Liver (tissue), 8 donors: ENCODE measurements at regions not wholly inside any gene's neighbourhood (a gene's known extent, or its start where the extent isn't known, plus 50 kb on each side); places are given as distances from the start of the nearest gene placed in this dataset.
"Not testable (repeated sequence)": the region's sequence is repeated elsewhere in the genome, so short reads cannot be mapped to it uniquely, and the experiment has no call there.

ENCODE experiments used
- DNase-seq: peaks from one replicate; pipeline ENCODE4 v3.0.0-alpha.2; 2017; ENCODE audit warnings: low spot score
- H3K27ac ChIP-seq, 2 donors: one replicate each; pipeline ENCODE4 v1.7.0; 2013; ENCODE audit warnings: inconsistent platforms in 2 of 2, low read length in 2 of 2, control low read depth in 1 of 2, low read depth in 1 of 2, mild to moderate bottlenecking in 1 of 2
- H3K27me3 ChIP-seq, 4 donors: one replicate each; pipeline versions ENCODE4 v1.6.1 to v1.7.0; 2013; ENCODE audit warnings: low read length in 3 of 4, inconsistent platforms in 1 of 4, mild to moderate bottlenecking in 1 of 4, moderate library complexity in 1 of 4; ENCODE audit not compliant: control insufficient read depth in 4 of 4, insufficient read depth in 4 of 4
- H3K36me3 ChIP-seq, 4 donors: one replicate each; pipeline versions ENCODE4 v1.6.1 to v1.7.0; 2013; ENCODE audit warnings: low read length in 3 of 4, mild to moderate bottlenecking in 3 of 4, low read depth in 1 of 4, moderate library complexity in 1 of 4; ENCODE audit not compliant: control insufficient read depth in 4 of 4, insufficient read depth in 3 of 4
- H3K4me1 ChIP-seq, 4 donors: one replicate each; pipeline versions ENCODE4 v1.6.1 to v1.7.0; 2013; ENCODE audit warnings: low read length in 3 of 4, mild to moderate bottlenecking in 3 of 4, moderate library complexity in 1 of 4; ENCODE audit not compliant: control insufficient read depth in 4 of 4, insufficient read depth in 4 of 4
- H3K4me3 ChIP-seq, 3 donors: one replicate each; pipeline versions ENCODE4 v1.6.1 to v1.7.0; 2013; ENCODE audit warnings: low read length in 3 of 3, control low read depth in 1 of 3, low read depth in 1 of 3, mild to moderate bottlenecking in 1 of 3
- H3K9ac ChIP-seq, 2 donors: one replicate each; pipeline ENCODE4 v1.7.0; 2013; ENCODE audit warnings: low read length in 2 of 2, mild to moderate bottlenecking in 2 of 2, moderate library complexity in 2 of 2, control low read depth in 1 of 2, low read depth in 1 of 2
- H3K9me3 ChIP-seq, 4 donors: one replicate each; pipeline versions ENCODE4 v1.6.1 to v1.7.0; 2013; ENCODE audit warnings: low read length in 3 of 4; ENCODE audit not compliant: control insufficient read depth in 4 of 4
- EGR1 ChIP-seq, 2 donors: IDR thresholded peaks; 2 replicates each; pipeline ENCODE4 v1.6.1; 2016 to 2018; ENCODE audit warnings: antibody characterized with exemption in 2 of 2, low read depth in 2 of 2
- FOXA2 ChIP-seq: IDR thresholded peaks from 2 replicates; pipeline ENCODE4 v1.6.1; 2016; ENCODE audit warnings: antibody characterized with exemption
- HNF4A ChIP-seq, 2 donors: conservative IDR thresholded peaks; 2 replicates each; pipeline ENCODE4 v1.6.1; 2016; ENCODE audit warnings: antibody characterized with exemption in 2 of 2, mild to moderate bottlenecking in 2 of 2
- HNF4G ChIP-seq: IDR thresholded peaks from 2 replicates; pipeline ENCODE4 v1.6.1; 2016; ENCODE audit warnings: antibody characterized with exemption
- NR2F2 ChIP-seq: IDR thresholded peaks from 2 replicates; pipeline ENCODE4 v1.6.1; 2016; ENCODE audit warnings: antibody characterized with exemption
- TAF1 ChIP-seq: conservative IDR thresholded peaks from 2 replicates; pipeline ENCODE4 v1.6.1; 2016; ENCODE audit warnings: antibody characterized with exemption, mild to moderate bottlenecking
- WGBS: extraction: QIAGEN DNeasy Blood & Tissue Kit; methylation state at CpG from one replicate; pipeline ENCODE4 v1.1.7; 2013; 5-methylcytosine and 5-hydroxymethylcytosine counted together
- TF ChIP-seq, protein P1 (sequence below): IDR thresholded peaks from 2 replicates; pipeline ENCODE4 v1.6.1; 2016; ENCODE audit warnings: antibody characterized with exemption, mild to moderate bottlenecking
- TF ChIP-seq, protein P2 (sequence below): IDR thresholded peaks from 2 replicates; pipeline ENCODE4 v1.6.1; 2016; ENCODE audit warnings: antibody characterized with exemption
- TF ChIP-seq, protein P3 (sequence below): fragments of 150-350 bp; IDR thresholded peaks from 2 replicates; pipeline ENCODE4 v1.5.1; 2017; ENCODE audit warnings: improper control_type of control experiment, low read depth, low read length; ENCODE audit not compliant: missing input control
- donor health status: healthy.
- donor health status: healthy.
- donor health status: healthy.
- donor health status: healthy.
- donor health status: healthy.

DNA sequence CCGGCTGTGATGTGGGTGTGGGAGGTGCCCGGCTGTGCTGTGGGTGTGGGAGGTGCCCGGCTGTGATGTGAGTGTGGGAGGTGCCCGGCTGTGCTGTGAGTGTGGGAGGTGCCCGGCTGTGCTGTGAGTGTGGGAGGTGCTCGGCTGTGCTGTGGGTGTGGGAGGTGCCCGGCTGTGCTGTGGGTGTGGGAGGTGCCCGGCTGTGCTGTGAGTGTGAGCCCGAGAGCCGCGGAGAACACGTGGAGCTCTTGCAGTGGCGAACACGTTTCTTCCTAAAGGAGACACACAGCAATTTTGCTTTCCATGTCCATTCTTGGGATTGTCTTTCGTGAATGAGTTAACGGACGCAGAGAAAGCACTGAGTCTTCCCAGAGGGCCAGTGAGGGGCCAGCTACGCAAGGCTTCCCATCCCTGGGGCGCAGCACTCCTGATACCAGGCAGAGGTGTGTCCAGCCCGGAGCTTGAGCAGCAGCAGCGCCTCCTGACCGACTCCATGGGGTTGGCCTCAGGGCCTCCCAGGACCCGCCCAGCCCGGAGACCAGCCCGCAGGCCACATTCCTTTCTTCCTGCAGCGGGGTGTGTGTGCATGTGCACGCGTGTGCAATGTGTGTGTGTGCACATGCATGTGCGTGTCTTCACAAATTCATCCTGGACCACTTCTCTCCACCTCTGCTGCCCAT lies 245.0 kb upstream of the B3GAT1 start:
- H3K4me3 ChIP-seq, result no peak overlapping the region
- TF ChIP-seq, protein P1, sequence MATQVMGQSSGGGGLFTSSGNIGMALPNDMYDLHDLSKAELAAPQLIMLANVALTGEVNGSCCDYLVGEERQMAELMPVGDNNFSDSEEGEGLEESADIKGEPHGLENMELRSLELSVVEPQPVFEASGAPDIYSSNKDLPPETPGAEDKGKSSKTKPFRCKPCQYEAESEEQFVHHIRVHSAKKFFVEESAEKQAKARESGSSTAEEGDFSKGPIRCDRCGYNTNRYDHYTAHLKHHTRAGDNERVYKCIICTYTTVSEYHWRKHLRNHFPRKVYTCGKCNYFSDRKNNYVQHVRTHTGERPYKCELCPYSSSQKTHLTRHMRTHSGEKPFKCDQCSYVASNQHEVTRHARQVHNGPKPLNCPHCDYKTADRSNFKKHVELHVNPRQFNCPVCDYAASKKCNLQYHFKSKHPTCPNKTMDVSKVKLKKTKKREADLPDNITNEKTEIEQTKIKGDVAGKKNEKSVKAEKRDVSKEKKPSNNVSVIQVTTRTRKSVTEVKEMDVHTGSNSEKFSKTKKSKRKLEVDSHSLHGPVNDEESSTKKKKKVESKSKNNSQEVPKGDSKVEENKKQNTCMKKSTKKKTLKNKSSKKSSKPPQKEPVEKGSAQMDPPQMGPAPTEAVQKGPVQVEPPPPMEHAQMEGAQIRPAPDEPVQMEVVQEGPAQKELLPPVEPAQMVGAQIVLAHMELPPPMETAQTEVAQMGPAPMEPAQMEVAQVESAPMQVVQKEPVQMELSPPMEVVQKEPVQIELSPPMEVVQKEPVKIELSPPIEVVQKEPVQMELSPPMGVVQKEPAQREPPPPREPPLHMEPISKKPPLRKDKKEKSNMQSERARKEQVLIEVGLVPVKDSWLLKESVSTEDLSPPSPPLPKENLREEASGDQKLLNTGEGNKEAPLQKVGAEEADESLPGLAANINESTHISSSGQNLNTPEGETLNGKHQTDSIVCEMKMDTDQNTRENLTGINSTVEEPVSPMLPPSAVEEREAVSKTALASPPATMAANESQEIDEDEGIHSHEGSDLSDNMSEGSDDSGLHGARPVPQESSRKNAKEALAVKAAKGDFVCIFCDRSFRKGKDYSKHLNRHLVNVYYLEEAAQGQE, result no peak
- TF ChIP-seq HNF4G, result no peak
- TF ChIP-seq HNF4A (conservative IDR thresholded peaks at IDR 0.05), result no peak
- no peak for TF ChIP-seq FOXA2
- TF ChIP-seq, protein P2, sequence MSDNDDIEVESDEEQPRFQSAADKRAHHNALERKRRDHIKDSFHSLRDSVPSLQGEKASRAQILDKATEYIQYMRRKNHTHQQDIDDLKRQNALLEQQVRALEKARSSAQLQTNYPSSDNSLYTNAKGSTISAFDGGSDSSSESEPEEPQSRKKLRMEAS, result no peak
- WGBS, result 86% methylated on average over 29 of the region's 29 CpGs
- no peak overlapping the region for H3K9ac ChIP-seq
- H3K27me3 ChIP-seq, result no peaks in the 10 kb centered on the region
- no peaks in the 10 kb centered on the region for H3K36me3 ChIP-seq
- DNase-seq, result peak; percentile 21
- H3K4me1 ChIP-seq, result no peaks in the 10 kb centered on the region
- H3K9me3 ChIP-seq, result peaks cover 0 to 3% (median 0%) of the 10 kb centered on the region in 4 donors
- H3K27ac ChIP-seq, result no peak overlapping the region

DNA sequence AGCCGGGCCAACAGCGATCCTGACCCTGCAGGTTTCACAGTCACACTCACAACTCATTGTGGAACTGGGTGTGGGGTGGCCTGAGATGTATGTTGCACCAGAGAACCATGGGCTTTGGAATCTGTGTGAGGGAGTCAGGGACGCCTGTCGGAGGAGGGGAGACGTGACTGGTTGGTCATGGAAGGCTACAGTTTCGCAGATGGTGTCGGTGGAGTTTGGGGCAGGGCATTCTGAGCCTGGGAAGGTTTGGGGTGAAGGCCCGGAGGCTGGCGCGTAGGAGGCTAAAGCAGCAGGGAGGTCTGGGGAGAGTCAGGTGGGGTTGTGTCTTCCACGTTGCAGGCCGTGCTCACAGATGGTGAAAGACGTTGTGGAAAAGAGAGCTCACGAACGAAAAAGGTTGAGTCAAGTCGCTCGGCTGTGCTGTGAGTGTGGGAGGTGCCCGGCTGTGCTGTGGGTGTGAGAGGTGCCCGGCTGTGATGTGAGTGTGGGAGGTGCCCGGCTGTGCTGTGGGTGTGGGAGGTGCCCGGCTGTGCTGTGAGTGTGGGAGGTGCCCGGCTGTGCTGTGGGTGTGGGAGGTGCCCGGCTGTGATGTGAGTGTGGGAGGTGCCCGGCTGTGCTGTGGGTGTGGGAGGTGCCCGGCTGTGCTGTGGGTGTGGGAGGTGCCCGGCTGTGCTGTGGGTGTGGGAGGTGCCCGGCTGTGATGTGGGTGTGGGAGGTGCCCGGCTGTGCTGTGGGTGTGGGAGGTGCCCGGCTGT lies 244.2 kb upstream of the B3GAT1 start:
- not testable (repeated sequence) for H3K9me3 ChIP-seq, H3K9ac ChIP-seq, H3K4me3 ChIP-seq, H3K27me3 ChIP-seq, H3K27ac ChIP-seq, H3K36me3 ChIP-seq, H3K4me1 ChIP-seq
- peak; percentile 25 for DNase-seq
- 93% methylated on average over 29 of the region's 29 CpGs for WGBS

DNA sequence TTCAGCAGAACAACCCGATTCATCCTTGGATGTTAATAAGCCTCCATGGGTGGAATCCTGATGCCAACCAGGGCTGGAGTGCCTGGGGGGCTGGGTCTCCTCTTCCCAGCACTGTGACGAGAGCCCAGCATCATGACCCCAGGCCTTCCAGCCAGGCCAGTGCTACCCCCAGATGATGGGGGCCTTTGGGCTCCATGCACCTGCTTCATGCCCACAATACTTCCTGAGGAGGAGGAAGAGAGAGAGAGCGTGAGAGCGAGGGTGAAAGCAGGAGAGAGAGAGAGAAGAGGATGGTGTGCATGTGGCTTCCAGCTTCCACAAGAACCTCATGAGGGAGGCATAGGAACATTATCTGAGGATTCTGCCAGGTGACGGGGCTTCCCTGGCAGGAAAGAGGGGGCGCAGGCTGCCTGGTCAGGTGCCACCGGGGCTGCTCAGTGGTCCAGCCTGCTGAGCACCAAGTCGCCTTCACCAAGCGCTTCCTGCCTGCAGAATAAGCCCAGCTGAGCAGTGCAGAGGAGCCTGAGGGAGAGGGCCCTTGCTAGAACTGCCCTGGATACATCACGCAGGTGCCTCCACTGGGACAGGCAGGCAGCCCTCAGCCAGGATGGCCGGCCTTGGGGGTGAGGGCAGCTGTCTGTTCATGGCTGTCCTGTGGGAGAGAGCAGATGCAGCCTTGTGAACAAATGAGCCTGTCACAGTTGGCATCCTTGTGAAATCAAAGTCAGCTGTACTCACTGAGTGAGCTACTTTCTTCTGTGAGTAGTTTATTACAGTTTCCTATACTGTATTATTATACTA lies 243.3 kb upstream of the B3GAT1 start:
- H3K4me1 ChIP-seq, result no peaks in the 10 kb centered on the region
- 88% methylated on average over 11 of the region's 11 CpGs for WGBS
- TF ChIP-seq EGR1 (IDR thresholded peaks at IDR 0.05; ENCODE audit: low read depth in 2 of 2) (no peak), HNF4A (conservative IDR thresholded peaks at IDR 0.05) (no peak), NR2F2 (no peak), TAF1 (no peak)
- TF ChIP-seq, protein P2, result no peak
- TF ChIP-seq, protein P3, sequence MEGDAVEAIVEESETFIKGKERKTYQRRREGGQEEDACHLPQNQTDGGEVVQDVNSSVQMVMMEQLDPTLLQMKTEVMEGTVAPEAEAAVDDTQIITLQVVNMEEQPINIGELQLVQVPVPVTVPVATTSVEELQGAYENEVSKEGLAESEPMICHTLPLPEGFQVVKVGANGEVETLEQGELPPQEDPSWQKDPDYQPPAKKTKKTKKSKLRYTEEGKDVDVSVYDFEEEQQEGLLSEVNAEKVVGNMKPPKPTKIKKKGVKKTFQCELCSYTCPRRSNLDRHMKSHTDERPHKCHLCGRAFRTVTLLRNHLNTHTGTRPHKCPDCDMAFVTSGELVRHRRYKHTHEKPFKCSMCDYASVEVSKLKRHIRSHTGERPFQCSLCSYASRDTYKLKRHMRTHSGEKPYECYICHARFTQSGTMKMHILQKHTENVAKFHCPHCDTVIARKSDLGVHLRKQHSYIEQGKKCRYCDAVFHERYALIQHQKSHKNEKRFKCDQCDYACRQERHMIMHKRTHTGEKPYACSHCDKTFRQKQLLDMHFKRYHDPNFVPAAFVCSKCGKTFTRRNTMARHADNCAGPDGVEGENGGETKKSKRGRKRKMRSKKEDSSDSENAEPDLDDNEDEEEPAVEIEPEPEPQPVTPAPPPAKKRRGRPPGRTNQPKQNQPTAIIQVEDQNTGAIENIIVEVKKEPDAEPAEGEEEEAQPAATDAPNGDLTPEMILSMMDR, result no peak
- TF ChIP-seq, protein P1, result no peak

More for the DNA sequence above, 243.3 kb upstream of the B3GAT1 start:
- Histone ChIP-seq H3K27me3 (no peaks in the 10 kb centered on the region), H3K36me3 (no peaks in the 10 kb centered on the region), H3K9ac (no peak overlapping the region), H3K4me3 (no peak overlapping the region), H3K27ac (no peak overlapping the region), H3K9me3 (peaks cover 0 to 3% (median 0%) of the 10 kb centered on the region in 4 donors)
- DNase-seq, result peak; percentile 23
